ENCODE measurements at regions not wholly inside any gene's neighbourhood (a gene's known extent, or its start where the extent isn't known, plus 50 kb on each side); places are given as distances from the start of the nearest gene placed in this dataset.

- TF ChIP-seq, protein P1, sequence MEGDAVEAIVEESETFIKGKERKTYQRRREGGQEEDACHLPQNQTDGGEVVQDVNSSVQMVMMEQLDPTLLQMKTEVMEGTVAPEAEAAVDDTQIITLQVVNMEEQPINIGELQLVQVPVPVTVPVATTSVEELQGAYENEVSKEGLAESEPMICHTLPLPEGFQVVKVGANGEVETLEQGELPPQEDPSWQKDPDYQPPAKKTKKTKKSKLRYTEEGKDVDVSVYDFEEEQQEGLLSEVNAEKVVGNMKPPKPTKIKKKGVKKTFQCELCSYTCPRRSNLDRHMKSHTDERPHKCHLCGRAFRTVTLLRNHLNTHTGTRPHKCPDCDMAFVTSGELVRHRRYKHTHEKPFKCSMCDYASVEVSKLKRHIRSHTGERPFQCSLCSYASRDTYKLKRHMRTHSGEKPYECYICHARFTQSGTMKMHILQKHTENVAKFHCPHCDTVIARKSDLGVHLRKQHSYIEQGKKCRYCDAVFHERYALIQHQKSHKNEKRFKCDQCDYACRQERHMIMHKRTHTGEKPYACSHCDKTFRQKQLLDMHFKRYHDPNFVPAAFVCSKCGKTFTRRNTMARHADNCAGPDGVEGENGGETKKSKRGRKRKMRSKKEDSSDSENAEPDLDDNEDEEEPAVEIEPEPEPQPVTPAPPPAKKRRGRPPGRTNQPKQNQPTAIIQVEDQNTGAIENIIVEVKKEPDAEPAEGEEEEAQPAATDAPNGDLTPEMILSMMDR (IDR thresholded peaks at IDR 0.05; ENCODE audit: borderline replicate concordance, insufficient read depth, low read depth, low read length) = no peak
- no peak overlapping the region for H3K4me3 ChIP-seq (ENCODE audit: low read depth, low read length)
Measured at GRCh38 chr4:127237581-127237980, 395.2 kb upstream of the INTU start.

GRCh38 chr4:127238956-127239475 is 393.7 kb upstream of the INTU start:
- no peak overlapping the region for H3K4me3 ChIP-seq (ENCODE audit: low read depth, low read length)
- TF ChIP-seq, protein P1 (IDR thresholded peaks at IDR 0.05; ENCODE audit: borderline replicate concordance, insufficient read depth, low read depth, low read length) = no peak

GRCh38 chr4:127239902-127240763 is 392.6 kb upstream of the INTU start:
- TF ChIP-seq, protein P1 (IDR thresholded peaks at IDR 0.05; ENCODE audit: borderline replicate concordance, insufficient read depth, low read depth, low read length) = no peak
- no peak overlapping the region for H3K4me3 ChIP-seq (ENCODE audit: low read depth, low read length)

- TF ChIP-seq, protein P1 (IDR thresholded peaks at IDR 0.05; ENCODE audit: borderline replicate concordance, insufficient read depth, low read depth, low read length) = no peak
- no peak overlapping the region for H3K4me3 ChIP-seq (ENCODE audit: low read depth, low read length)
Measured at GRCh38 chr4:127240764-127241105, 392.0 kb upstream of the INTU start.

DNA sequence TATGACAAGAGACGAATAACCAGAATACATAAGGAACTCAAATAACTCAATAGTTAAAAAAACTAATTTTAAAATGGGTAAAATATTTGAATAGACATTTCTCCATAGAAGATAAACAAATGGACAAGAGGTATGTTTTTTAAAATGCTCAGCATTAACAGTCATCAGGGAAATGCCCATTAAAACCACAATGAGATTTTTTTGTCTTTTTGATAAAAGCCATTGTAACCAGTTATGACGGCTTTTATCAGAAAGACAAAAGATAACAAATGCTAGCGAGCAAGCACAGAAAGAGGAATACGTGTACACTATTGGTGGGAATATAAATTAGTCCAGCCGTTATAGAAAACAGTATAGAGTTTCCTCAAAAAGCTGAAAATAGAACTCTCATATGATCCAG is 388.2 kb upstream of the INTU start:
- TF ChIP-seq, protein P1 (IDR thresholded peaks at IDR 0.05; ENCODE audit: borderline replicate concordance, insufficient read depth, low read depth, low read length) = no peak
- H3K4me3 ChIP-seq (ENCODE audit: low read depth, low read length) = no peak overlapping the region

DNA sequence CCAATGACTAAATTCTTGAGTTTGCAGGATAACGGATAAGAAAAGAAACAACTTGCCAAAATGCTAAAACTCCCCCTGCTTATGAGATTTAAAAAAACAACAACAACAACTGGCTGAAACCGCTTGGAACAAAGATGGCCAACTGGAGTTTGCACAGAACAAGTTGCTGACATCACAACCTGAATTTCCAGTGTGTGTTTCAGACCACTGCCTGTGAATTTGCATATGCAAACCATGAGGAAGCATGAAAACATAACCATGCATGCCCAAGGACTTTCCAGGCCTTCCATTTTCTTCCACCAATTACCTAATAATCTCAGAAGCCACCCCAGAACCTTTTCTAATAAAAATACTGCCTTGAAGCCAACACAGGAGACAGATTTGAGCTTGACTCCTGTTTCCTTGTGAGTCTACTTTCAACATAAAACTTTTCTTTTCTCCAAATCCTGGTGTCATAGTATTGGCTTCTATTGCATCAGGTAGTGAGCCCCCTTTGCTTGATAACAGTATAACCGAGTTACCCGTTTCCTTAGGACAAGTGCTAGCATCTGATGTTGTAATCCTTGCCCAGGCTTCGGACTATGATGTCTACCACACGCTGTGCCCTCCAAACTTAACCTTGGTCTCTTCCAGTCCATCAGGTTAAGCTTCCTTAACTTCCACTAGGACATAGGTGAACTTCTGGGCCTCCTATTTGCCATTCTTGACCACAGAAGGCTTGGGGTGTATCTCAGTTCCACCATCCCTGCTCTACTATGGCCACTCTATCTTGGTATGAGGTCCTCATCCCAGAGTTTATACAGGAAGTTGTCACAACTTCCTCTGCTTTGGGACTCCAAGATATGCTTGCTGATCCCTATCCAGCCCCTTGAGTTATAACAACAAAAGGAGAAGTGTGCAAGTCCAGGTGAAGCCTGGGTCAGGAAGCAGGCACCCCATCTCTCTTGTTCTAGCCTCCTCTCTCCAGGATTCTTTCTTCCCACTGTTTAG is 385.5 kb upstream of the INTU start:
- TF ChIP-seq, protein P1 (IDR thresholded peaks at IDR 0.05; ENCODE audit: borderline replicate concordance, insufficient read depth, low read depth, low read length) = no peak
- H3K4me3 ChIP-seq (ENCODE audit: low read depth, low read length) = no peak overlapping the region

Measured in GM12875 (cell line).